Choroid plexus epithelial cell (primary cell): ENCODE measurements at regions not wholly inside any gene's neighbourhood (a gene's known extent, or its start where the extent isn't known, plus 50 kb on each side); places are given as distances from the start of the nearest gene placed in this dataset.

Experiments
- DNase-seq: peaks from one replicate; pipeline ENCODE4 v3.0.0-alpha.2; 2010; ENCODE audit warnings: low read depth
- H3K4me3 ChIP-seq: 2 replicates; pipeline ENCODE4 v1.5.1; 2011; ENCODE audit warnings: low read depth, mild to moderate bottlenecking, control low read depth, low read length, moderate library complexity
- CTCF ChIP-seq: conservative IDR thresholded peaks from 2 replicates; pipeline ENCODE4 v1.5.1; 2011; ENCODE audit warnings: low read depth, mild to moderate bottlenecking, control low read depth, inconsistent platforms, low read length, moderate library complexity

GRCh38 chr13:72462726-72463125, 264.7 kb downstream of the MZT1 start:
- no peak for TF ChIP-seq CTCF
- no peak for DNase-seq
- no peak overlapping the region for H3K4me3 ChIP-seq

GRCh38 chr13:72462166-72462565, 265.3 kb downstream of the MZT1 start:
- TF ChIP-seq CTCF = no peak
- DNase-seq = no peak
- H3K4me3 ChIP-seq = no peak overlapping the region

DNA sequence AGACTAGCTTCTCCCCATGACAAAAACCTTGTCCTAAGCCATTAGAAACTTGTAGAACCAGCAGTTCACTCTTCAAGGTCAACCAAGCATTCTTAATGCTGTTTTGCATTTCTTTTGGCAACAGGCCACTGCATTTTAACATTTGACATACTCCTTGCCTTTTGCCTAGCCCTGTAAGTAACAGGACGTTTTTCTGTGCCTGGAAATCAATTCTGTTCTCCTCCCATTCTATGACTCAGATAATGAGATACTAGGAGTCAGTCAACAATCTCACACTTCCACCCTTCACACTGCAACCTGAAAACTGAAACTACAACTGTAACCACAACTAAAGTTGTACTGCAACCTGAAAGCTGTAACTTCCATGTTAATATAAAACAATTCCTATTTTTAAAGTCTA, 268.7 kb downstream of the MZT1 start:
- DNase-seq = peak; percentile 74

GRCh38 chr13:72457151-72457550, 270.3 kb downstream of the MZT1 start:
- TF ChIP-seq CTCF = no peak
- no peak overlapping the region for H3K4me3 ChIP-seq
- no peak for DNase-seq

More for the DNA sequence above, 268.7 kb downstream of the MZT1 start:
- TF ChIP-seq CTCF = no peak
- no peak overlapping the region for H3K4me3 ChIP-seq

- DNase-seq = no peak
- TF ChIP-seq CTCF = no peak
These were observed 270.9 kb downstream of the MZT1 start for GRCh38 chr13:72456486-72456885.

GRCh38 chr13:72453161-72453560, 274.3 kb downstream of the MZT1 start:
- no peak overlapping the region for H3K4me3 ChIP-seq
- DNase-seq = no peak
- no peak for TF ChIP-seq CTCF

More at GRCh38 chr13:72456486-72456885, 270.9 kb downstream of the MZT1 start:
- no peak overlapping the region for H3K4me3 ChIP-seq

DNA sequence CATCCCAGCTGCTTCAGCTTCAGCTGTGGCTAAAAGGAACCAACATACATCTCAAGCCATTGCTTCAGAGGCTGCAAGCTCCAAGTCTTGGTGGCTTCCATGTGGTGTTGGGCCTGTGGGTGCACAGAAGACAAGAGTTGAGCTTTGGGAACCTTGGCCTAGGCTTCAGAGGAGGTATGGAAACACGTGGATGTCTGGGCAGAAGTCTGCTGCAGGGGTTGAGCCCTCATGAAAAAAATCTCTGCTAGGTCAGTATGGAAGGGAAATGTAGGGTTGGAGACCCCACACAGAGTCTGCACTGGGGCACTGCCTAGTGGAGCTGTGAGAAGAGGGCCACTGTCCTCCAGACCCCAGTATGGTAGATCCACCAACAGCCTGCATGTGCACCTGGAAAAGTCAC, 279.3 kb downstream of the MZT1 start:
- TF ChIP-seq CTCF = no peak
- no peak for DNase-seq
- H3K4me3 ChIP-seq = no peak overlapping the region
